ENCODE measurements at regions not wholly inside any gene's neighbourhood (a gene's known extent, or its start where the extent isn't known, plus 50 kb on each side); places are given as distances from the start of the nearest gene placed in this dataset.

DNA sequence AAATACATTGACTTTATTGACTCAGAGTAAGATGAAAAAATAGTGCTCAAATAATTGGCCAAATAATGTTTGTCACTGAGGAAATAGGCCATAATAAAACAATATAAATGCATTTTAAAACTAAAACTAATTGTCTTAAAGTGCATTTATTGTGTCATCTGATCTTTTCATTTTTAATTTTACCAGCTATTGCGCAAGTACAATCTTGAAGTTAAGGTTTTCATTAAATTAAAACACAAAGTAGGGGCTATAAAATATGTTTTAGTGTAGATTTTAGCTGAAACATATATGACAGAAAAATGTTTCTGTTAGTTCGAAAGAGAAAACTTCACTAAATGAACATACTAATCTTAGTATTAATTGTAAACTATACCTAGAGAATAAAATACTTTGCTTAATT lies 832.8 kb downstream of the FSCB start:
- TF ChIP-seq ARNTL (CRISPR knock-in tag; IDR thresholded peaks at IDR 0.05; ENCODE audit: borderline replicate concordance, low read depth), result no peak
- TF ChIP-seq, protein P1, sequence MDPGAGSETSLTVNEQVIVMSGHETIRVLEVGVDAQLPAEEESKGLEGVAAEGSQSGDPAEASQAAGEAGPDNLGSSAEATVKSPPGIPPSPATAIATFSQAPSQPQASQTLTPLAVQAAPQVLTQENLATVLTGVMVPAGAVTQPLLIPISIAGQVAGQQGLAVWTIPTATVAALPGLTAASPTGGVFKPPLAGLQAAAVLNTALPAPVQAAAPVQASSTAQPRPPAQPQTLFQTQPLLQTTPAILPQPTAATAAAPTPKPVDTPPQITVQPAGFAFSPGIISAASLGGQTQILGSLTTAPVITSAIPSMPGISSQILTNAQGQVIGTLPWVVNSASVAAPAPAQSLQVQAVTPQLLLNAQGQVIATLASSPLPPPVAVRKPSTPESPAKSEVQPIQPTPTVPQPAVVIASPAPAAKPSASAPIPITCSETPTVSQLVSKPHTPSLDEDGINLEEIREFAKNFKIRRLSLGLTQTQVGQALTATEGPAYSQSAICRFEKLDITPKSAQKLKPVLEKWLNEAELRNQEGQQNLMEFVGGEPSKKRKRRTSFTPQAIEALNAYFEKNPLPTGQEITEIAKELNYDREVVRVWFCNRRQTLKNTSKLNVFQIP (CRISPR knock-in tag; IDR thresholded peaks at IDR 0.05; ENCODE audit: borderline replicate concordance, low read depth), result no peak
